LNCaP clone FGC (cell line): ENCODE measurements at regions not wholly inside any gene's neighbourhood (a gene's known extent, or its start where the extent isn't known, plus 50 kb on each side); places are given as distances from the start of the nearest gene placed in this dataset.

ENCODE experiments used
- DNase-seq: peaks from one replicate; pipeline ENCODE4 v3.0.0-alpha.2; 2011; ENCODE audit warnings: low read depth
- H3K4me3 ChIP-seq: 2 replicates; pipeline ENCODE4 v1.5.1; 2011; ENCODE audit warnings: mild to moderate bottlenecking, low read depth, low read length, control low read depth
- CTCF ChIP-seq: IDR thresholded peaks from 2 replicates; pipeline ENCODE4 v1.5.1; 2012; ENCODE audit warnings: mild to moderate bottlenecking; ENCODE audit not compliant: control insufficient read depth, insufficient read depth; ENCODE audit errors: extremely low read depth

- H3K4me3 ChIP-seq: no peak overlapping the region
- TF ChIP-seq CTCF: no peak
- no peak for DNase-seq
These were observed 1043.3 kb upstream of the PIK3C3 start for GRCh38 chr18:40911582-40912254.

GRCh38 chr18:40911041-40911440, 1044.0 kb upstream of the PIK3C3 start:
- TF ChIP-seq CTCF: no peak
- no peak overlapping the region for H3K4me3 ChIP-seq
- no peak for DNase-seq

- DNase-seq: no peak
- no peak overlapping the region for H3K4me3 ChIP-seq
- TF ChIP-seq CTCF: no peak
These were observed 1047.2 kb upstream of the PIK3C3 start for GRCh38 chr18:40907842-40908241.

- H3K4me3 ChIP-seq: no peak overlapping the region
- no peak for DNase-seq
- TF ChIP-seq CTCF: no peak
These were observed 1050.7 kb upstream of the PIK3C3 start for GRCh38 chr18:40904295-40904694.

GRCh38 chr18:40902436-40902835, 1052.6 kb upstream of the PIK3C3 start:
- no peak for TF ChIP-seq CTCF
- no peak for DNase-seq
- no peak overlapping the region for H3K4me3 ChIP-seq

- TF ChIP-seq CTCF: no peak
- DNase-seq: no peak
- no peak overlapping the region for H3K4me3 ChIP-seq
These were observed 1057.2 kb upstream of the PIK3C3 start for GRCh38 chr18:40897884-40898283.

- no peak for TF ChIP-seq CTCF
- H3K4me3 ChIP-seq: no peak overlapping the region
- DNase-seq: no peak
These were observed 1071.8 kb upstream of the PIK3C3 start for GRCh38 chr18:40883271-40883670.
